Neuron (in vitro differentiated cells): ENCODE measurements at regions not wholly inside any gene's neighbourhood (a gene's known extent, or its start where the extent isn't known, plus 50 kb on each side); places are given as distances from the start of the nearest gene placed in this dataset.
"Not testable (repeated sequence)": the region's sequence is repeated elsewhere in the genome, so short reads cannot be mapped to it uniquely, and the experiment has no call there.

Experiments
- H2AFZ ChIP-seq: one replicate; pipeline ENCODE4 v1.6.1; 2013; ENCODE audit warnings: low read depth, mild to moderate bottlenecking, inconsistent platforms, low read length, moderate library complexity
- H3K27me3 ChIP-seq: one replicate; pipeline ENCODE4 v1.6.1; 2013; ENCODE audit warnings: low read length; ENCODE audit not compliant: insufficient read depth
- H3K36me3 ChIP-seq: one replicate; pipeline ENCODE4 v1.6.1; 2013; ENCODE audit warnings: low read length; ENCODE audit not compliant: insufficient read depth
- H3K4me1 ChIP-seq: one replicate; pipeline ENCODE4 v1.6.1; 2013; ENCODE audit warnings: low read length; ENCODE audit not compliant: insufficient read depth
- H3K4me3 ChIP-seq: 2 replicates; pipeline ENCODE4 v1.5.1; 2013; ENCODE audit warnings: mild to moderate bottlenecking, low read length, moderate library complexity
- H3K9me3 ChIP-seq: one replicate; pipeline ENCODE4 v1.6.1; 2013; ENCODE audit warnings: low read length

DNA sequence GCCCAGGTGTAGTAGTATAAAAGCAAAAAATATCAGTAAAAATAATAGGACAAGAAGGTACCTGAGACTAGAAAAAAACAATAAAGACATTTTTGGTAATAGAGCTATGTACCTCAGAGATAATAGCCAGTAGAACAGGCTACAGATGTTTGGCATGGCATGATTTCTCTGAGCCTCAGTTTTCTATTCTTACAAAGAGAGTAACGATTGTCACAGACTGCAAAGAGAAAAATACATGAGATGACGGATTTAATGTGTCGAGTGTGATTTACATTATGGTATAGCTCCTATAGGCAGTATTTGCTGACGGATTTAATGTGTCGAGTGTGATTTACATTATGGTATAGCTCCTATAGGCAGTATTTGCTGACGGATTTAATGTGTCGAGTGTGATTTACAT is 375.3 kb upstream of the NAALADL2 start:
- H3K9me3 ChIP-seq, H3K27me3 ChIP-seq, H3K4me3 ChIP-seq, H3K4me1 ChIP-seq, H2AFZ ChIP-seq, H3K36me3 ChIP-seq: not testable (repeated sequence)

GRCh38 chr3:174488527-174488926 is 370.6 kb upstream of the NAALADL2 start:
- no peak overlapping the region for H2AFZ ChIP-seq
- H3K36me3 ChIP-seq: no peaks in the 10 kb centered on the region
- H3K4me3 ChIP-seq: no peak overlapping the region
- no peaks in the 10 kb centered on the region for H3K4me1 ChIP-seq
- no peaks in the 10 kb centered on the region for H3K9me3 ChIP-seq
- no peaks in the 10 kb centered on the region for H3K27me3 ChIP-seq

- H3K9me3 ChIP-seq: no peaks in the 10 kb centered on the region
- H3K4me3 ChIP-seq: no peak overlapping the region
- H3K36me3 ChIP-seq: no peaks in the 10 kb centered on the region
- H2AFZ ChIP-seq: no peak overlapping the region
- H3K4me1 ChIP-seq: no peaks in the 10 kb centered on the region
- H3K27me3 ChIP-seq: no peaks in the 10 kb centered on the region
Observed at GRCh38 chr3:174495311-174495710, 363.8 kb upstream of the NAALADL2 start.

GRCh38 chr3:174495928-174496327 is 363.2 kb upstream of the NAALADL2 start:
- Histone ChIP-seq H3K36me3 (no peaks in the 10 kb centered on the region), H3K27me3 (no peaks in the 10 kb centered on the region), H3K4me1 (no peaks in the 10 kb centered on the region), H3K9me3 (no peaks in the 10 kb centered on the region), H3K4me3 (no peak overlapping the region), H2AFZ (no peak overlapping the region)

- H3K9me3 ChIP-seq: no peaks in the 10 kb centered on the region
- no peak overlapping the region for H3K4me3 ChIP-seq
- H3K4me1 ChIP-seq: no peaks in the 10 kb centered on the region
- H3K27me3 ChIP-seq: no peaks in the 10 kb centered on the region
- H2AFZ ChIP-seq: no peak overlapping the region
- no peaks in the 10 kb centered on the region for H3K36me3 ChIP-seq
Observed at GRCh38 chr3:174498638-174499037, 360.5 kb upstream of the NAALADL2 start.

- no peaks in the 10 kb centered on the region for H3K36me3 ChIP-seq
- no peak overlapping the region for H3K4me3 ChIP-seq
- H3K9me3 ChIP-seq: no peaks in the 10 kb centered on the region
- no peaks in the 10 kb centered on the region for H3K4me1 ChIP-seq
- no peaks in the 10 kb centered on the region for H3K27me3 ChIP-seq
- no peak overlapping the region for H2AFZ ChIP-seq
Observed at GRCh38 chr3:174505266-174505665, 353.9 kb upstream of the NAALADL2 start.

DNA sequence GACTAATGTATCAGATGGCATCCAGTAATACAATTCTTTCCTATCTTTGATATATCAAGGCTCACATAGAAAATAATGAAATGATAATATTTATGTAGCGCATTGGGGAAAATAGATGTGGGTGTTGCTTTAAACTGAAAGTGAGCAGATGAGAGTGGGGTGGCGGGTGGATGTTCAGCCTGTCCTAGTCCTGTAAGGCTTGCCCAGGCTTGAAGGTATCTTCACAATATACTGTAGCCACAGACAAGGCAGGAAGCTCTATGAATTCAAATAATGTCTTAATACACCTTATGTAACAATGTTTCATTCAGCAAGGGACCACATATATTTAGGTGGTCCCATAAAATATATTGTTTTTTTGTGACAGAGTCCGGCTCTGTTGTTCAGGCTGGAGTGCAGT is 334.9 kb upstream of the NAALADL2 start:
- H3K27me3 ChIP-seq: no peaks in the 10 kb centered on the region
- H2AFZ ChIP-seq: no peak overlapping the region
- no peak overlapping the region for H3K4me3 ChIP-seq
- H3K36me3 ChIP-seq: no peaks in the 10 kb centered on the region
- H3K9me3 ChIP-seq: no peaks in the 10 kb centered on the region
- H3K4me1 ChIP-seq: no peaks in the 10 kb centered on the region

DNA sequence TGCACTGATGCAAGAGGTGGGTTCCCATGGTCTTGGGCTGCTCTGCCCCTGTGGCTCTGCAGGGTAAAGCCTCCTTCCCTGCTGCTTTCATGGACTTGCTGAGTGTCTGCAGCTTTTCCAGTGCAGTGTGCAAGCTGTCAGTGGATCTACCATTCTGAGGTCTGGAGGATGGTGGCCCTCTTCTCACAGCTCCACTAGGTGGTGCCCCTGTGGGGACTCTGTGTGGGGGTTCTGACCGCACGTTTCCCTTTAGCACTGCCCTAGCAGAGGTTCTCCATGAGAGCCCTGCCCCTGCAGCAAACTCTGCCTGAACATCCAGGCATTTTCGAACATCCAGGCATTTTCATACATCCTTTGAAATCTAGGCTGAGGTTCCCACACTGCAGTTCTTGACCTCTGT is 329.8 kb upstream of the NAALADL2 start:
- no peaks in the 10 kb centered on the region for H3K9me3 ChIP-seq
- H3K36me3 ChIP-seq: no peaks in the 10 kb centered on the region
- no peak overlapping the region for H3K4me3 ChIP-seq
- H3K27me3 ChIP-seq: no peaks in the 10 kb centered on the region
- H2AFZ ChIP-seq: no peak overlapping the region
- H3K4me1 ChIP-seq: no peaks in the 10 kb centered on the region

- no peaks in the 10 kb centered on the region for H3K9me3 ChIP-seq
- no peaks in the 10 kb centered on the region for H3K27me3 ChIP-seq
- no peaks in the 10 kb centered on the region for H3K36me3 ChIP-seq
- no peak overlapping the region for H3K4me3 ChIP-seq
- peaks cover 5% of the 10 kb centered on the region for H3K4me1 ChIP-seq
- H2AFZ ChIP-seq: no peak overlapping the region
Observed at GRCh38 chr3:174531262-174531982, 327.7 kb upstream of the NAALADL2 start.

DNA sequence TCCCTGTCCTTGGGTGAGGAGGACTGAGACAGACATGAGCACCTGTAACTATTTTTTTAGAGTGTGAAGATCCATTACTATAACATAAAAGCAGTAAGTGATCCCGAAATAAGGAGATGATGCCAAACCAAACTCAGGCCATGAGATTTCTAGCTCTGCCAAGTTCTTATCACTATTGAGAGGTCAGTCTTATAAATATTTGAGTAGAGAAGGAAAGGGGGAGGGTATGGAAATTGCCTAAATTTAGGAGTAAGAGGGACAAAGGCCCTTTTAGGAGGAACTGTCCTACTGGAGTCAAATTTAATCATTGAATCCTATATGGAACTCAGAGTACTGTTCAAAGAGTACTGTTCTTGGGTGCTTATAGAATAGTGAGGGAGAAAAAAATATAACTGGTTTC is 326.9 kb upstream of the NAALADL2 start:
- H3K4me3 ChIP-seq: no peak overlapping the region
- H3K36me3 ChIP-seq: no peaks in the 10 kb centered on the region
- no peaks in the 10 kb centered on the region for H3K9me3 ChIP-seq
- H3K27me3 ChIP-seq: no peaks in the 10 kb centered on the region
- H2AFZ ChIP-seq: no peak overlapping the region
- H3K4me1 ChIP-seq: peaks cover 6% of the 10 kb centered on the region

DNA sequence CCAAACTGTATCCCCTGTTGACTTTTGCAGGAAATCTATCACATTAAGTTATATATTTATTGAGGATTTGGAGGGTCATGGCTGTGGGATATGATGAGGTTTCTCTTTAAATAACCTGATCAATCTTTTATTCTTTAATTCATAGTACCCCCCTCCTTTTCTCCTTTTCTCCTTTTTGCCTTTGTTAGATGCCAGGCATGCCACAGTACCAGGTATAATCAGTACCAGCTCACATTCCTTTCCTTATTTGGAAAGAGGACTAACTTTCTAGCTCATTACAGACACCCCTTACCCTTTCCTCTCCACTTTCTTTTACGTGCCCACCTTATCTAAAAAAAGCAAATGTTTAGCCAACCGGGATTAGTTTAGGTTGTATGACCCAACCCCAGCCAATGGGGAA is 326.4 kb upstream of the NAALADL2 start:
- peaks cover 6% of the 10 kb centered on the region for H3K4me1 ChIP-seq
- no peaks in the 10 kb centered on the region for H3K36me3 ChIP-seq
- H3K4me3 ChIP-seq: no peak overlapping the region
- H3K9me3 ChIP-seq: no peaks in the 10 kb centered on the region
- H3K27me3 ChIP-seq: no peaks in the 10 kb centered on the region
- no peak overlapping the region for H2AFZ ChIP-seq

DNA sequence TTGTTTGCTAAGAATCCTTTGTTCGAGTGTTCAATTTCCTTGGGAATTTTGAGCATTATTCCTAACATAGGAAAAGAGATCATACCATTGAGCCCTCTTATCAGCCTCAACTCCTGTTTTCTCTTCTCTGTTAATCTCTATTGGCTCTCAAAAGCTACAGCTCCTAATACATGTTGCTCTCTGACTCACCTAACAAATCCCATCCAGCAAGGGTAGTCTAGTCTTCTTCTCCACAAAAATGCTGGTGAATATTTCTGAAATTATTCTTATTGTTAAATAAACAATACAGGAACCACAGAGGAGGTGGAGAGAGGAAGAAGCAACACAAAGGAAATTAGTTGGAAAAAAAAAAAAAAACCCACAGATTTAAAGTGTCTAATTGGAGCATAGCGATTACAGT is 325.8 kb upstream of the NAALADL2 start:
- H3K4me1 ChIP-seq: peaks cover 6% of the 10 kb centered on the region
- no peaks in the 10 kb centered on the region for H3K27me3 ChIP-seq
- H3K36me3 ChIP-seq: no peaks in the 10 kb centered on the region
- H2AFZ ChIP-seq: no peak overlapping the region
- no peak overlapping the region for H3K4me3 ChIP-seq
- H3K9me3 ChIP-seq: no peaks in the 10 kb centered on the region

DNA sequence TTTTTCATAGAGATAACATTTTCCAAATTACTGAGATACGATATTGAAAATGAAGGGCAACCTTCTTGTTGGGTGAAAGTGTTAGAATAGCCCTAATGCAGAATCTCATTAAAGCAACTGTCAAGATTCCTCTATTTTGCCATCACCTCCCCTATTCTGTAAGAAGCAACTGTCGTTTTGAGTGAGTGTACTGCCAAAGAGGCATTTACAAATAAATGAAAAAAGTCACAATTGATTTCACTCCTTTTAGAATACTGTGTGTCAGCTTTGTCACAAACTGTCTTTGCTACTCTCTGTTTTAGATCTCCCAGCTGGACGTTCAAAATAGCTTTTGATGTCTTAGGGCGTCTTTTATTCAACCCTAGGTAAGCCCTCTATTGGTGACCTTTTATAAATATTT is 322.8 kb upstream of the NAALADL2 start:
- Histone ChIP-seq H3K4me1 (peaks cover 20% of the 10 kb centered on the region), H2AFZ (no peak overlapping the region), H3K27me3 (no peaks in the 10 kb centered on the region), H3K9me3 (no peaks in the 10 kb centered on the region), H3K36me3 (no peaks in the 10 kb centered on the region), H3K4me3 (no peak overlapping the region)

DNA sequence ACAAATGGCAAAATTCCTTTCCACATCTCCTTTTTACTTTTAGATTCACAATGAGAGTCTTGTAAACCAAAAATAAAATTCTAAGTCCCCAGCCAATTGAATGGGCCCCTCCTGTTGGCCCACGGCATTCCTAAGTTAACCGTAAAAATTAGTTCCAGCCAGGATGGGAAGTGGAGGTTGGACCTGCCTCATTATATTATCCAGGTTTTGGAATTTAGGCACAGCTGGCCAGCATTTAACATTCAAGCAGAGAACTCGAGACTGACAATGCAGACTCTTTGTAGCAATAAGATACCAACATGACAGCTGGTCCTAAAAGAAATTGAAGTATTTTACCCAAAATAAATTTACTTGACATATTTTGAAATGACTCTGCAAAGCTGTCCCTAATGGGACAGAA is 321.0 kb upstream of the NAALADL2 start:
- peaks cover 20% of the 10 kb centered on the region for H3K4me1 ChIP-seq
- no peak overlapping the region for H3K4me3 ChIP-seq
- H3K27me3 ChIP-seq: no peaks in the 10 kb centered on the region
- no peak overlapping the region for H2AFZ ChIP-seq
- H3K36me3 ChIP-seq: no peaks in the 10 kb centered on the region
- peaks cover 2% of the 10 kb centered on the region for H3K9me3 ChIP-seq
